ENCODE measurements at regions not wholly inside any gene's neighbourhood (a gene's known extent, or its start where the extent isn't known, plus 50 kb on each side); places are given as distances from the start of the nearest gene placed in this dataset.

- TF ChIP-seq ZNF121 (CRISPR knock-in tag; conservative IDR thresholded peaks at IDR 0.05) (no peak), TCF3 (CRISPR knock-in tag; IDR thresholded peaks at IDR 0.05) (peak; percentile 99), KLF1 (tag; IDR thresholded peaks at IDR 0.05) (no peak), ESRRB (CRISPR knock-in tag; IDR thresholded peaks at IDR 0.05; ENCODE audit: borderline replicate concordance) (no peak), POLR3A (IDR thresholded peaks at IDR 0.05; ENCODE audit: borderline replicate concordance, extremely low read depth, insufficient read depth, insufficient read length) (no peak), XRCC3 (IDR thresholded peaks at IDR 0.05) (no peak; the same call in 1 of the 2 replicates), ZNF717 (CRISPR knock-in tag; IDR thresholded peaks at IDR 0.05) (no peak), SLC30A9 (CRISPR knock-in tag; IDR thresholded peaks at IDR 0.05) (no peak), NFE2 (IDR thresholded peaks at IDR 0.05; ENCODE audit: low read depth) (0 out of 2 replicates have a peak, but pooled peaks have one; percentile 23), FOXK1 (CRISPR knock-in tag; IDR thresholded peaks at IDR 0.05; ENCODE audit: borderline replicate concordance) (no peak), TBL1XR1 (IDR thresholded peaks at IDR 0.05; ENCODE audit: low read length in 2 of 2) (peak; percentile 62 to 93; a peak in 3 of 4 replicates), ZKSCAN8 (CRISPR knock-in tag; IDR thresholded peaks at IDR 0.05) (peak; percentile 79), ZNF282 (CRISPR knock-in tag; IDR thresholded peaks at IDR 0.05) (no peak), SRSF9 (IDR thresholded peaks at IDR 0.05; ENCODE audit: borderline replicate concordance, low read depth, low read length) (no peak), RAD51 (IDR thresholded peaks at IDR 0.05; ENCODE audit: borderline replicate concordance, low read depth) (0 out of 2 replicates have a peak, but pooled peaks have one; percentile 28), NFIX (CRISPR knock-in tag; IDR thresholded peaks at IDR 0.05; ENCODE audit: low read depth) (no peak), KLF6 (CRISPR knock-in tag; IDR thresholded peaks at IDR 0.05; ENCODE audit: borderline replicate concordance) (peak; percentile 67; the same call in 1 of the 2 replicates), L3MBTL2 (IDR thresholded peaks at IDR 0.05) (peak; percentile 52), HMGN3 (IDR thresholded peaks at IDR 0.05; ENCODE audit: borderline replicate concordance, extremely low read depth, insufficient read length, low read depth, low read length) (peak; percentile 96), CBFB (CRISPR knock-in tag; IDR thresholded peaks at IDR 0.05) (no peak), ZNF12 (CRISPR knock-in tag; IDR thresholded peaks at IDR 0.05) (no peak), DMBX1 (CRISPR knock-in tag; IDR thresholded peaks at IDR 0.05; ENCODE audit: borderline replicate concordance) (peak; percentile 98), SMARCA4 (IDR thresholded peaks at IDR 0.05) (peak; percentile 98), ERF (CRISPR knock-in tag; IDR thresholded peaks at IDR 0.05) (no peak), TFE3 (CRISPR knock-in tag; IDR thresholded peaks at IDR 0.05) (no peak)
- TF ChIP-seq, protein P1, sequence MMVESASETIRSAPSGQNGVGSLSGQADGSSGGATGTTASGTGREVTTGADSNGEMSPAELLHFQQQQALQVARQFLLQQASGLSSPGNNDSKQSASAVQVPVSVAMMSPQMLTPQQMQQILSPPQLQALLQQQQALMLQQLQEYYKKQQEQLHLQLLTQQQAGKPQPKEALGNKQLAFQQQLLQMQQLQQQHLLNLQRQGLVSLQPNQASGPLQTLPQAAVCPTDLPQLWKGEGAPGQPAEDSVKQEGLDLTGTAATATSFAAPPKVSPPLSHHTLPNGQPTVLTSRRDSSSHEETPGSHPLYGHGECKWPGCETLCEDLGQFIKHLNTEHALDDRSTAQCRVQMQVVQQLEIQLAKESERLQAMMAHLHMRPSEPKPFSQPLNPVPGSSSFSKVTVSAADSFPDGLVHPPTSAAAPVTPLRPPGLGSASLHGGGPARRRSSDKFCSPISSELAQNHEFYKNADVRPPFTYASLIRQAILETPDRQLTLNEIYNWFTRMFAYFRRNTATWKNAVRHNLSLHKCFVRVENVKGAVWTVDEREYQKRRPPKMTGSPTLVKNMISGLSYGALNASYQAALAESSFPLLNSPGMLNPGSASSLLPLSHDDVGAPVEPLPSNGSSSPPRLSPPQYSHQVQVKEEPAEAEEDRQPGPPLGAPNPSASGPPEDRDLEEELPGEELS (CRISPR knock-in tag; IDR thresholded peaks at IDR 0.05; ENCODE audit: borderline replicate concordance), result no peak
- TF ChIP-seq, protein P2, sequence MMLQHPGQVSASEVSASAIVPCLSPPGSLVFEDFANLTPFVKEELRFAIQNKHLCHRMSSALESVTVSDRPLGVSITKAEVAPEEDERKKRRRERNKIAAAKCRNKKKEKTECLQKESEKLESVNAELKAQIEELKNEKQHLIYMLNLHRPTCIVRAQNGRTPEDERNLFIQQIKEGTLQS (IDR thresholded peaks at IDR 0.05), result peak; percentile 95
- TF ChIP-seq, protein P2 (CRISPR knock-in tag; conservative IDR thresholded peaks at IDR 0.05), result peak; percentile 96
These were observed 279.4 kb upstream of the LYZL1 start (continued) for GRCh38 chr10:29009464-29009863.
